Stimulated activated CD4-positive, alpha-beta T cell treated with anti-CD3 and anti-CD28 coated beads, Interleukin-4, amount 100 ng/mL, for 4 hours (primary cell): ENCODE measurements at regions not wholly inside any gene's neighbourhood (a gene's known extent, or its start where the extent isn't known, plus 50 kb on each side); places are given as distances from the start of the nearest gene placed in this dataset.
"Not testable (repeated sequence)": the region's sequence is repeated elsewhere in the genome, so short reads cannot be mapped to it uniquely, and the experiment has no call there.

Experiments used
- DNase-seq, 2 experiments: peaks; one replicate each; pipeline ENCODE4 v3.0.0-alpha.2; 2020

GRCh38 chr3:13148126-13148525 lies 74.9 kb upstream of the IQSEC1 start:
- no peak for DNase-seq

GRCh38 chr3:13147344-13147743 lies 74.1 kb upstream of the IQSEC1 start:
- no peak for DNase-seq

- DNase-seq, result no peak
Measured at GRCh38 chr3:13146643-13147143, 73.5 kb upstream of the IQSEC1 start.

GRCh38 chr3:13145826-13146642 lies 72.8 kb upstream of the IQSEC1 start:
- DNase-seq, result no peak

GRCh38 chr3:13145131-13145825 lies 72.0 kb upstream of the IQSEC1 start:
- no peak for DNase-seq

- no peak for DNase-seq
Measured at GRCh38 chr3:13144163-13145023, 71.2 kb upstream of the IQSEC1 start.

- DNase-seq, result no peak
Measured at GRCh38 chr3:13143381-13144004, 70.3 kb upstream of the IQSEC1 start.

- DNase-seq, result no peak
Measured at GRCh38 chr3:13142552-13143380, 69.5 kb upstream of the IQSEC1 start.

- peak in 1 of 2 experiments; percentile 10 for DNase-seq
Measured at GRCh38 chr3:13141991-13142412, 68.8 kb upstream of the IQSEC1 start.

GRCh38 chr3:13141183-13141582 lies 68.0 kb upstream of the IQSEC1 start:
- DNase-seq, result no peak

- DNase-seq, result no peak
Measured at GRCh38 chr3:13140596-13140995, 67.4 kb upstream of the IQSEC1 start.

- no peak for DNase-seq
Measured at GRCh38 chr3:13139471-13140065, 66.3 kb upstream of the IQSEC1 start.

- DNase-seq, result no peak
Measured at GRCh38 chr3:13138833-13139145, 65.6 kb upstream of the IQSEC1 start.

GRCh38 chr3:13137941-13138832 lies 65.0 kb upstream of the IQSEC1 start:
- no peak for DNase-seq

- DNase-seq, result not testable (repeated sequence)
Measured at GRCh38 chr3:13136848-13137247, 63.6 kb upstream of the IQSEC1 start.

GRCh38 chr3:13136426-13136825 lies 63.2 kb upstream of the IQSEC1 start:
- no peak for DNase-seq

- no peak for DNase-seq
Measured at GRCh38 chr3:13135811-13136321, 62.6 kb upstream of the IQSEC1 start.

GRCh38 chr3:13135251-13135810 lies 62.1 kb upstream of the IQSEC1 start:
- DNase-seq, result no peak

- no peak for DNase-seq
Measured at GRCh38 chr3:13134879-13135206, 61.6 kb upstream of the IQSEC1 start.
